Loucy (cell line): ENCODE measurements at regions not wholly inside any gene's neighbourhood (a gene's known extent, or its start where the extent isn't known, plus 50 kb on each side); places are given as distances from the start of the nearest gene placed in this dataset.

Experiments used
- EZH2phosphoT487 ChIP-seq: fragments of 200-600 bp; IDR thresholded peaks from 2 replicates; pipeline ENCODE4 v1.6.1; 2018; ENCODE audit warnings: antibody characterized with exemption, mild to moderate bottlenecking, moderate library complexity, borderline replicate concordance
- TF ChIP-seq, protein P1 (sequence below): fragments of 200-600 bp; sonication (generic); conservative IDR thresholded peaks from 2 replicates; pipeline ENCODE4 v1.5.1; 2014; ENCODE audit warnings: mild to moderate bottlenecking, antibody characterized with exemption, low read length

DNA sequence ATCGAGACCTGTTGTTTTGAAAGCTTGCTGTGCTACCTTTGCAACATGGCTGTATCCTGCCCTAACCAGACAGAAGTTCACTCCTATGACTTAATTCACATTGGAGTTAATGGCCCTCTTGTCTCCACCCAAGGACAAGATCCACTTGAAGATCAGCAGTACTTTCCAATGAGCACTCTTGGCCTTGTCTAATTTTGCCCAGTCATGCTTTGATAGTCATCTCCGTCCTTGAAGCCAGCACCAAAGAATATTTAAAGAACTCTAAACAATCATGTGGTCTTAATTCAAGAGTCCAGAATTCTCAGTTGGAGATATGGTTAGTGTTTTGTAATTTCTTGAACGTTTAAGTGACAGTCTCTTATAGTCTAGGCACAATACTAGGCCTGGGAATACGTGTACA is 775.6 kb upstream of the EEF2KMT start:
- TF ChIP-seq, protein P1, sequence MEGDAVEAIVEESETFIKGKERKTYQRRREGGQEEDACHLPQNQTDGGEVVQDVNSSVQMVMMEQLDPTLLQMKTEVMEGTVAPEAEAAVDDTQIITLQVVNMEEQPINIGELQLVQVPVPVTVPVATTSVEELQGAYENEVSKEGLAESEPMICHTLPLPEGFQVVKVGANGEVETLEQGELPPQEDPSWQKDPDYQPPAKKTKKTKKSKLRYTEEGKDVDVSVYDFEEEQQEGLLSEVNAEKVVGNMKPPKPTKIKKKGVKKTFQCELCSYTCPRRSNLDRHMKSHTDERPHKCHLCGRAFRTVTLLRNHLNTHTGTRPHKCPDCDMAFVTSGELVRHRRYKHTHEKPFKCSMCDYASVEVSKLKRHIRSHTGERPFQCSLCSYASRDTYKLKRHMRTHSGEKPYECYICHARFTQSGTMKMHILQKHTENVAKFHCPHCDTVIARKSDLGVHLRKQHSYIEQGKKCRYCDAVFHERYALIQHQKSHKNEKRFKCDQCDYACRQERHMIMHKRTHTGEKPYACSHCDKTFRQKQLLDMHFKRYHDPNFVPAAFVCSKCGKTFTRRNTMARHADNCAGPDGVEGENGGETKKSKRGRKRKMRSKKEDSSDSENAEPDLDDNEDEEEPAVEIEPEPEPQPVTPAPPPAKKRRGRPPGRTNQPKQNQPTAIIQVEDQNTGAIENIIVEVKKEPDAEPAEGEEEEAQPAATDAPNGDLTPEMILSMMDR = no peak
- TF ChIP-seq EZH2phosphoT487 = no peak
